Kasumi-1 (cell line): ENCODE measurements at regions not wholly inside any gene's neighbourhood (a gene's known extent, or its start where the extent isn't known, plus 50 kb on each side); places are given as distances from the start of the nearest gene placed in this dataset.
"Not testable (repeated sequence)": the region's sequence is repeated elsewhere in the genome, so short reads cannot be mapped to it uniquely, and the experiment has no call there.

Source experiments
- DNase-seq, 2 experiments: peaks; one replicate each; lab custom pipeline; 2025; lab: John Stamatoyannopoulos, UW

GRCh38 chr18:8499810-8500675, 109.2 kb upstream of the RAB12 start:
- no peak for DNase-seq

DNA sequence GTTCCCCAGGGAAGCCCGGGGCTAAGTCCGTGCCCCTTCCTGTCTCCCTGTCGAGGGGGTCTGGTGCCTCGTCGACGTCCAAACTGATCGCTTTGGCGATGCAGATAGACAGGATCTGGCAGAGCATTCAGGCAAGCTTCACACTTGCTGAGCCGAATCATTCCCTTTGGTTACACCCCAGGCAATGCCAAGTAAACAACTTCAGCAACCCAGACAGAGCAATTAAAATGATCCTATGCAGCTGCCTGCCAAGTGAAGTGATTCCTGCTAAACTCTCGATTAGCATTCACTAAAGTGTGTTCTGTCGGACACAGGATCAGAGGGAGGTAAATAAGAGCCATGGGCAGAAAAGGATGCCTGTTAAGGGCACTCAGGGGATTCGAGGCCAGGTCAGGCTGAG, 108.2 kb upstream of the RAB12 start:
- no peak for DNase-seq

DNA sequence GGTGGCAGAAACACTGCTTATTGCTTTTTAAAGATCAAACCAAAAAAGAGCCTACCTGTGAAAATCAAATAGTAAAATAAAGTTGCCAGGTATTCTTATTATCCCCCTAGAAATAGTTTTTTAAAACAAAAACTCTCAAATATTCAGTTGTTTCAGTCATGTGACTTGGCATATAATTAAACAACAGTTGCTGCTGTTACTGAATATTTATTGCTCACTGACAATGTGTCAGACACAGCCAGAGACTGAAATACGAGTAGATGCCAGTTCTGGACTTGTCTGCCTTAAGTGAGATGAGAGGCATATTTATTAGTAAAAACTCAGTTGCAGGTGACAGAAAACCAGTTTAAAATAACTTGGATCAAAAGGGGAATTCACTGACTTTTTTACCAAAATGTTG, 106.0 kb upstream of the RAB12 start:
- no peak for DNase-seq

GRCh38 chr18:8504424-8504823, 104.8 kb upstream of the RAB12 start:
- no peak for DNase-seq

GRCh38 chr18:8504880-8505435, 104.3 kb upstream of the RAB12 start:
- no peak for DNase-seq

DNA sequence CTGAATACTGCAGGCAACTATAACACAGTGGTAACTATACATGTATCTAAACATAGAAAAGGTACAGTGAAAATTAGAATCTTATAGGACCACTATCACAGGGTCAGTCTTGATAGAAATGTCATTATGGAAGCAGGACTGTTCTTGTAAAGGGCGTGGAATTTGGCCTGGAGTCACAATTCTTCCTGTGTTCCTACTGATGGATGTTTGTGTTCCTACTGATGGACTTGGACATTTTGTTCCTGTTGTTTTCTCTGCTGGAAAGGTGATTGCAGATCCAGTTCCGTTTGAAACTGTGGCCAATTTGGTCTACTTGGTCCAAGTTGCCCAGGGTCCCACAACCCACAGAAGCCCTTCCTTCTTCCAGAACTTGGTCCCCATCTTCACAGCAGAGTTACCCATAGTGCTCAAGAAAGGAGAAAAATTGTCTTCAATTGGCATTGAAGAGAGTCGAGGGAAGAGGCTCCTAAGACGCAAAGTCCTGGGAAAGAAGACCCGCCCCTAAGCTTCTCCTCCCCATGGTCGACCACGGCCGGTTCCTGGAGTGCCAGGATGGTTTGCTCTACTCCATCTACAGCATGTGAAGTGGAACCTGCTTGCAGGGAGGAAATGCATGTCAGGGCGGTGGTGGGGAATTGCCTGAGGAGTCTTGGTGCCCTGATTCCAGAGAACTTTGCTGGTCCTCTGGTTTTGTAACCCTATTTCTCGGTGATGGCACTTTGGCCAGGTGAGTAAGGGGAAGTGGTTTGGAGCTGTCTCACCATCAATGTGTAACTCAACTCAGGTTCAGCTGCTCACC, 102.8 kb upstream of the RAB12 start:
- no peak for DNase-seq

GRCh38 chr18:8507361-8507760, 101.9 kb upstream of the RAB12 start:
- DNase-seq: peak in 1 of 2 experiments; percentile 13

GRCh38 chr18:8507915-8508705, 101.1 kb upstream of the RAB12 start:
- no peak for DNase-seq

GRCh38 chr18:8513249-8513648, 96.0 kb upstream of the RAB12 start:
- no peak for DNase-seq

- no peak for DNase-seq
Measured at GRCh38 chr18:8514409-8514808, 94.8 kb upstream of the RAB12 start.

DNA sequence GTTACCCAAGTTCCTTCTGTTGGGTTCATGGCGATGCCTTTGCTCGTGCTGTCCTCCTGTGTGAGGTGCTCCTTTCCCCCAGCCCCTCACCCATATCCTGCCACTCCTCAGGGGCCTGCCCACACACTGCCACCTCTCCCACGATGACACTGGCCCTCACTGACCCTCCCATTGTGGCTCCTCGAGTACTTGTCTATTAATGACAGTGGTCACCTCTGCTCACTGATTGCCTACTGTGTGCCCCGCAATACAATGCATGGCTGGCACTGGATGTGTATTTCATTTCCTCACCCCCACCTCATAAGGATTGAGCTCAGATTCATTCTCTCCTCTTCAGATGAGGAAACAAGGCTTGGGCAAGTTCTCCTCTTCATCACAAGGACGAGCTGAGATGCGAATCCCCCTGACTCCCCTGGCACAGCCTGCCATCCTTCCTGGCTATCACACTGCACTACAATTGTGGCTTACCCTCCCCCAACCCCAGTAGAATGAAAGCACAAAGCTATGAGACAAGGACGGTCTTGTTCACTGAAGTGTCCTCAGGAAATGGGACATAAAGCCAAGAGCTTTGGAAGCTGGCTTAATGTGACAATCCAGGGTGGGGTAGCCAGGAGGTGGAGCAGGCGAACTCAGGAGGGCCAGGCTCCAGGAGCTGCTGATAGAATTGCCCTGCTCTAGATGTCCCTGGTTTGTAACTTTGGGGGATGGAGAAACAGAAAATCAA, 93.9 kb upstream of the RAB12 start:
- no peak for DNase-seq

DNA sequence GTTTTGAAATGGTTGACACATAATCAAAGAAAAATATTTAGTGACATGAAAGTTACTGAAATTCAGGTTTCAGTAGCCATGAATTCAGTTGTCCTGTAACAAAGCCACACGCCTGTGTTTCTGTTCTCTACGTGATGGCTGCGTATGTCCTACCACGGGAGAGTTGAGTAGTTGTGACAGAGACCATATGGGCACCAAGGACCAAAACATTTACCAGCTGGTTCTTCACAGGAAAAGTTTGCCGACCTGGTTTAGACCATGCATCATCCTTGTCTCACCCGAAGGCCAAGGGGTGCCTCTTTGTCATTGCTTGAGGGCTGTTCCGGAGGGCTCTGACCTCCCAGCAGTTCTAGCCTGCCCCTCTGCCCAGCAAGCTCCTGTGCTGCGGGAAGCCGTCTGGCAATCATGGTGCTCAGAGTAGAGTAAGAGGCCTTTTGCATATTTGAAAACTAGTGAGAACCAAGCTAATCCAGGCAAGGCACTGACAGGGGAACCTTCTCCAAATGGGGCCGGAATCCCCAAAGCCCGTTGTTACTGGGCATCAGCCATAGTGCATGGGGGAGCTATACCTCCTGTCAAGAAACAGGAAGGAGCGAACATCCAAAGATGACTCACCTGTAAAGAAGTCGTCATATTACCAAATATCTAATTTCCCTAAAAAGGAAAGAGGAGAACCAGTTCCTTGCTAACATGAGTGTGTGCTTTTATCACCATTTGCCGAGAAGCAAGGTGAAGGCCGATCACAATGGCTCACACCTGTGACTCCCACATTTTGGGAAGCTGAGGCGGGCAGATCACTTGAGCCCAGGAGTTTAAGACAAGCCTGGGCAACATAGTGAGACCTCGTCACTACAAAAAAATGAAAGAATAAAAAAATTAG, 92.6 kb upstream of the RAB12 start:
- no peak for DNase-seq

- DNase-seq: no peak
Measured at GRCh38 chr18:8517276-8517675, 92.0 kb upstream of the RAB12 start.

DNA sequence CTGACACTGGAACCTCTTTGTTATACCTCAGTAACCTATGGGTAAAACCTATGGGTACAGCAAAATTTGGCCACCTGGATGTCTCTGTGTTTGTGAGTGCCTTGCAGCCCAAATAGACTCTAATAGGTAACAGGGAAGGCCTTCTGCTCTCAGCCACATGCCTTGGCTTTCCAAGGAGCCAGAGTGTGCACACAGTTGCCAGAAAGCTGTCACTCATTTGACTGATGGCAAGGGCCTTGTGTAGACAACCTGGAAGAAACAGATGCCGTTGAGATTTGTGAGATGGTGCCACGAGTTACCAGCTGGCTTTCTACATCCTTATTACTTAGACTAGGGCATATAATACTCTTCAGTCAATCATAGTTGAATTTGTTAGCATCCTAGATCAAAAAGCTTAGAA, 90.1 kb upstream of the RAB12 start:
- no peak for DNase-seq

DNA sequence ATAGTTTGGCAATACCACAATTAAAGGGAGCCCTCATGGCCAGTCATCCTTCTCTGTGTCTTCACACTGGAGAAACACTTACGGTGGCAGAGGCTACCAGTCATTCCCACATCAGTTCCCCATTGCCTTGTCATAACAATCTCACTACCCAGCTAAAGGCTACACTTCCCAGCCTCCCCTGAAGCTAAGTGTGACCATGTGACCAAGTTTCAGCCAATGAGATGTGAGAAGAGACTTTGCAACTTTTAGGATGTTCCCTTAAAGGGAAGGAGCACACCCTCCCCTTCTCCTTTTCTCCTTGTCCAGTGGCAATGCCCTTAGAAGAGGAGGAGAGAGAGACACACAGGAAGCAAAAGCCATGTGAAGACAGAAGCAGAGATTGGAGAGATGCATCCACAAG, 89.0 kb upstream of the RAB12 start:
- DNase-seq: no peak

DNA sequence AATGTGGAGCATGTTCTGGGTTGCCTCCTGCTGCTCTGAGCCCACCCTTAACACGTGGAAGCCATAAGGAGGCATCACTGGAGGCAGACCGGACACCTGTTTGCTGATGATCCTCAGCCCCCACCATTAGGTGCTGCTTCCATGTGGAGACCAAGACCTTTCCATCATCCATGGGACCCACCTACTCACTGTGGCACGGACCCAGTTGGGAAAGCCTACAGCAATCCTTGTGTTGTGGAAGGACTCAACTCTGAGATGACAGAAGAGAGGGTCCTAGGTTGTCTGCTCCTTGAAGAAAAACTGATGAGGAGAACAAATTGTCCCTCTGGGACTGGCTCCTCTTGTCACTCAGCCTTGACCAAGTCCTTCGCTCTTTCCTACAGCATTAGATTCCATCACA, 86.5 kb upstream of the RAB12 start:
- no peak for DNase-seq

- DNase-seq: peak; percentile 45 to 48
Measured at GRCh38 chr18:8525692-8526091, 83.5 kb upstream of the RAB12 start.

DNA sequence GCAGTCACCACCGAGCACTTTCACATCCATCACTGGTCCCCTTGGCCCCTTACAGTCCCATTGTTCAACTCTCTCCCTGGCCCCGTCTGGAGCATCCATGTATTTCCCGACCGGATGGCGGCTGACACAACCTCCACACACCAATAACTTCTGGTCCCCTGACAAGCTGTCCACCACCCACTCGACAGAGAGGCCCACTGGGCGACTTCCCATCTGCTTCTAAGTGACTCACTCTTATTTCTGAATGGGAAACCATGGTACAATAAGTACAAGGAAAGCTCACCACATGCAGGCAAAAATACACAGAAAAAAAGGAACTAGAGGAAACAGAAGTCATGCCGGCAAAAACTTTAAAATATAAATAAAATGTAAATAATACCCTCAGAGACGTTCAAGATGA, 82.9 kb upstream of the RAB12 start:
- peak; percentile 92 to 95 for DNase-seq

DNA sequence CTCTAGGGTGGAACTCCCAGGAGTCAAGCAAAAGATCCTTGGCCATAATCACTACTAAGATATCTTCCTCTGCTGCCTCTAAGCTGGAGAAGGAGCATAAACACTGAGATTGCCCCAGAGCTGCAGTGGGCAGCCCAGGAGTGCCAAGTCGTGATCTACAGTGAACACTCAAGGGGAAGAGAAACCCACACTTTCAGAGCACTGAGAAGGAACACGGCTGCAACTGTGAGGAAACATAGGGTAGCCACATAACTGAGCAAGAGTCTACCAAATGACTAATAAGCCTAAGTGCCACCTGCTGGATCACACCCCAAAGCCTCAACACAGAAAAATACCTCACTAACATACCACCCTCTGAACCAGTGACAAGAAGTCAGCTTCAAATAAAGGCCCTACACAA, 79.6 kb upstream of the RAB12 start:
- no peak for DNase-seq

DNA sequence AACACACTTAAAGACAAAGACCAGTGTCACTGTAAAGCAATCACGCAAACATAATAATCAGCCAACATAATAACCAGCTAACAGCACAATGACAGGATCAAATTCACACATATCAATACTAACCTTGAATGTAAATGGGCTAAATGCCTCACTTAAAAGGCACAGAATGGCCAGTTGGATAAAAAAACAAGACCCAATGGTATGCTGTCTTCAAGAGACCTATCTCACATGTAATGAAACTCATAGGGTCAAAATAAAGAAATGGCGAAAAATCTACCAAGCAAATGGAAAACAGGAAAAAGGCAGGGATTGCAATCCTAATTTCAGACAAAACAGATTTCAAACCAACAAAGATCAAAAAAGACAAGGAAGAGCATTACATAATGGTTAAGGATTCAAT, 78.2 kb upstream of the RAB12 start:
- DNase-seq: not testable (repeated sequence)
